ENCODE measurements at regions not wholly inside any gene's neighbourhood (a gene's known extent, or its start where the extent isn't known, plus 50 kb on each side); places are given as distances from the start of the nearest gene placed in this dataset.

- DNase-seq: no peak
These were observed 536.5 kb upstream of the CDH11 start for GRCh38 chr16:65658349-65658748.

- DNase-seq: no peak
These were observed 535.7 kb upstream of the CDH11 start for GRCh38 chr16:65657556-65657955.

GRCh38 chr16:65657071-65657494 is 535.2 kb upstream of the CDH11 start:
- DNase-seq: no peak

GRCh38 chr16:65655802-65656201 is 533.9 kb upstream of the CDH11 start:
- no peak for DNase-seq

- DNase-seq: no peak
These were observed 526.2 kb upstream of the CDH11 start for GRCh38 chr16:65648101-65648500.

GRCh38 chr16:65644821-65645220 is 523.0 kb upstream of the CDH11 start:
- DNase-seq: no peak

GRCh38 chr16:65641762-65642289 is 520.0 kb upstream of the CDH11 start:
- DNase-seq: no peak

GRCh38 chr16:65641049-65641761 is 519.3 kb upstream of the CDH11 start:
- no peak for DNase-seq

- no peak for DNase-seq
These were observed 513.0 kb upstream of the CDH11 start for GRCh38 chr16:65634833-65635232.

- DNase-seq: no peak
These were observed 512.4 kb upstream of the CDH11 start for GRCh38 chr16:65634291-65634690.

- DNase-seq: no peak
These were observed 502.8 kb upstream of the CDH11 start for GRCh38 chr16:65624666-65625065.

- no peak for DNase-seq
These were observed 502.4 kb upstream of the CDH11 start for GRCh38 chr16:65624229-65624628.

GRCh38 chr16:65622871-65623270 is 501.0 kb upstream of the CDH11 start:
- no peak for DNase-seq

GRCh38 chr16:65622151-65622550 is 500.3 kb upstream of the CDH11 start:
- DNase-seq: no peak

GRCh38 chr16:65621640-65622039 is 499.8 kb upstream of the CDH11 start:
- no peak for DNase-seq

GRCh38 chr16:65619606-65620005 is 497.7 kb upstream of the CDH11 start:
- DNase-seq: no peak

- DNase-seq: no peak
These were observed 497.1 kb upstream of the CDH11 start for GRCh38 chr16:65618931-65619330.

- no peak for DNase-seq
These were observed 496.5 kb upstream of the CDH11 start for GRCh38 chr16:65618333-65618732.

GRCh38 chr16:65617421-65617820 is 495.6 kb upstream of the CDH11 start:
- DNase-seq: no peak

- DNase-seq: no peak
These were observed 486.6 kb upstream of the CDH11 start for GRCh38 chr16:65608455-65608854.

GRCh38 chr16:65604771-65605170 is 482.9 kb upstream of the CDH11 start:
- DNase-seq: no peak

GRCh38 chr16:65601781-65602180 is 479.9 kb upstream of the CDH11 start:
- DNase-seq: no peak

- DNase-seq: no peak
These were observed 478.8 kb upstream of the CDH11 start for GRCh38 chr16:65600629-65601028.

GRCh38 chr16:65600046-65600445 is 478.2 kb upstream of the CDH11 start:
- DNase-seq: no peak

GRCh38 chr16:65598621-65599020 is 476.8 kb upstream of the CDH11 start:
- DNase-seq: no peak
